ENCODE measurements at regions not wholly inside any gene's neighbourhood (a gene's known extent, or its start where the extent isn't known, plus 50 kb on each side); places are given as distances from the start of the nearest gene placed in this dataset.

- no peak for DNase-seq (ENCODE audit: low spot score)
Observed at GRCh38 chr2:100660851-100661584, 98.2 kb downstream of the PDCL3 start.

GRCh38 chr2:100662866-100663265 is 100.1 kb downstream of the PDCL3 start:
- no peak for DNase-seq (ENCODE audit: low spot score)

GRCh38 chr2:100664021-100664755 is 101.4 kb downstream of the PDCL3 start:
- DNase-seq (ENCODE audit: low spot score) = no peak

GRCh38 chr2:100664756-100665101 is 101.9 kb downstream of the PDCL3 start:
- DNase-seq (ENCODE audit: low spot score) = no peak

GRCh38 chr2:100666996-100667395 is 104.2 kb downstream of the PDCL3 start:
- DNase-seq (ENCODE audit: low spot score) = no peak

- no peak for DNase-seq (ENCODE audit: low spot score)
Observed at GRCh38 chr2:100667801-100668200, 105.0 kb downstream of the PDCL3 start.

GRCh38 chr2:100670232-100670631 is 107.4 kb downstream of the PDCL3 start:
- no peak for DNase-seq (ENCODE audit: low spot score)

GRCh38 chr2:100673115-100673514 is 110.3 kb downstream of the PDCL3 start:
- no peak for DNase-seq (ENCODE audit: low spot score)

GRCh38 chr2:100673691-100674485 is 111.1 kb downstream of the PDCL3 start:
- no peak for DNase-seq (ENCODE audit: low spot score)

GRCh38 chr2:100674666-100675065 is 111.9 kb downstream of the PDCL3 start:
- no peak for DNase-seq (ENCODE audit: low spot score)

GRCh38 chr2:100675373-100675772 is 112.6 kb downstream of the PDCL3 start:
- DNase-seq (ENCODE audit: low spot score) = no peak

- no peak for DNase-seq (ENCODE audit: low spot score)
Observed at GRCh38 chr2:100675855-100676254, 113.1 kb downstream of the PDCL3 start.

- no peak for DNase-seq (ENCODE audit: low spot score)
Observed at GRCh38 chr2:100676346-100676745, 113.6 kb downstream of the PDCL3 start.

GRCh38 chr2:100677611-100678185 is 114.9 kb downstream of the PDCL3 start:
- no peak for DNase-seq (ENCODE audit: low spot score)

- no peak for DNase-seq (ENCODE audit: low spot score)
Observed at GRCh38 chr2:100679211-100679610, 116.4 kb downstream of the PDCL3 start.

- DNase-seq (ENCODE audit: low spot score) = no peak
Observed at GRCh38 chr2:100682536-100682935, 119.7 kb downstream of the PDCL3 start.

GRCh38 chr2:100683231-100683630 is 120.4 kb downstream of the PDCL3 start:
- no peak for DNase-seq (ENCODE audit: low spot score)

- no peak for DNase-seq (ENCODE audit: low spot score)
Observed at GRCh38 chr2:100691846-100692245, 128.1 kb upstream of the NPAS2 start.

GRCh38 chr2:100692381-100692780 is 127.6 kb upstream of the NPAS2 start:
- no peak for DNase-seq (ENCODE audit: low spot score)

- no peak for DNase-seq (ENCODE audit: low spot score)
Observed at GRCh38 chr2:100692906-100693305, 127.0 kb upstream of the NPAS2 start.

GRCh38 chr2:100699131-100699530 is 120.8 kb upstream of the NPAS2 start:
- DNase-seq (ENCODE audit: low spot score) = no peak

- no peak for DNase-seq (ENCODE audit: low spot score)
Observed at GRCh38 chr2:100702438-100703109, 117.4 kb upstream of the NPAS2 start.
